ENCODE measurements at regions not wholly inside any gene's neighbourhood (a gene's known extent, or its start where the extent isn't known, plus 50 kb on each side); places are given as distances from the start of the nearest gene placed in this dataset.

DNA sequence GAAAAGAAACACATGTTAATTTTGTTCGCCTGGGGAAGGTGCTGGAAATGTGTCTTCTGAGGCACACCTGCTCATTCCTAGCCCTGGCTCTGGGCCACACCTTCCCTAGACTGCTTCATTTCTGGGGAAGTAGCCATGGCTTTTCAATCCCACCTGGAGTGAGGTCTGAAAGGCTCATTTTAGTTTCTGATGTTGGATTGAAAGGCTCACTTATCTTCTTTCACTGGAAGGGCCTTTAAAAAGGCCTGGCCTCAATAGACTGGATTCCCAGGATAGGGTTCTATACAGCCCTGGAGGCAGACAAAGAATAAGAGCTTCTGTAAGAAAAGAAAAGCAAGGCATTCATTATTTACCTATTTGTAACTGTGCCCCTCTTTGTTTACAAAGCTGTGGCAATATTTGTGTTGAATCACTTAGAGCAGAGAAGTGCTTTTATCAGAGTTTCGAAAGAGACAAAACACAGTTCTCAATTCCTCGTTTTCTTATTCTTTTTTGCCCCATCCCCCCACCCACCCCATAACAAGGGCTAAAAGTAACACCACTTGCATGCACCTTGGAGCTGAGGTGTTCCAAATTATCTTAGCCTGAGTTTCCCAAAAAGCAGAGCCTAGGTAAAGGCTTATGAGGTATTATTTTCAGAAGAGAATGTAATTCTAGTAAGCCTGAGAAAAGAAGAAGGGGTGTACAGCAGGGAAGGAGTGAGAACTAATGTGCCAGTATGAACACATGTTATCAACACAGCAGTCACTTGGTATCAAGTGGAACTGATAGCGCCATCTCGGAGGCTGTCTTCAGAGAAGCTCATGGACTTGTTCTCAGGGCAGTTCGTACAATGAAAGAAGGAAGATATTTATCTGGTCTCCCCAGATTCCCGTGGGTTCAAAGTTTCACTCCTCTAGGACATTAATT lies 413.1 kb downstream of the KCTD16 start:
- TF ChIP-seq ZFP3 (CRISPR knock-in tag; IDR thresholded peaks at IDR 0.05) = no peak
- no peak for TF ChIP-seq CSRNP3 (CRISPR knock-in tag; IDR thresholded peaks at IDR 0.05)
- no peak for TF ChIP-seq TOX (CRISPR knock-in tag; IDR thresholded peaks at IDR 0.05; ENCODE audit: borderline replicate concordance)
- TF ChIP-seq, protein P1, sequence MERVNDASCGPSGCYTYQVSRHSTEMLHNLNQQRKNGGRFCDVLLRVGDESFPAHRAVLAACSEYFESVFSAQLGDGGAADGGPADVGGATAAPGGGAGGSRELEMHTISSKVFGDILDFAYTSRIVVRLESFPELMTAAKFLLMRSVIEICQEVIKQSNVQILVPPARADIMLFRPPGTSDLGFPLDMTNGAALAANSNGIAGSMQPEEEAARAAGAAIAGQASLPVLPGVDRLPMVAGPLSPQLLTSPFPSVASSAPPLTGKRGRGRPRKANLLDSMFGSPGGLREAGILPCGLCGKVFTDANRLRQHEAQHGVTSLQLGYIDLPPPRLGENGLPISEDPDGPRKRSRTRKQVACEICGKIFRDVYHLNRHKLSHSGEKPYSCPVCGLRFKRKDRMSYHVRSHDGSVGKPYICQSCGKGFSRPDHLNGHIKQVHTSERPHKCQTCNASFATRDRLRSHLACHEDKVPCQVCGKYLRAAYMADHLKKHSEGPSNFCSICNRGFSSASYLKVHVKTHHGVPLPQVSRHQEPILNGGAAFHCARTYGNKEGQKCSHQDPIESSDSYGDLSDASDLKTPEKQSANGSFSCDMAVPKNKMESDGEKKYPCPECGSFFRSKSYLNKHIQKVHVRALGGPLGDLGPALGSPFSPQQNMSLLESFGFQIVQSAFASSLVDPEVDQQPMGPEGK (CRISPR knock-in tag; IDR thresholded peaks at IDR 0.05; ENCODE audit: borderline replicate concordance) = no peak
- TF ChIP-seq CSDC2 (CRISPR knock-in tag; IDR thresholded peaks at IDR 0.05) = no peak
- TF ChIP-seq ARNTL (CRISPR knock-in tag; IDR thresholded peaks at IDR 0.05; ENCODE audit: borderline replicate concordance, low read depth) = no peak
